ENCODE measurements at regions not wholly inside any gene's neighbourhood (a gene's known extent, or its start where the extent isn't known, plus 50 kb on each side); places are given as distances from the start of the nearest gene placed in this dataset.

DNA sequence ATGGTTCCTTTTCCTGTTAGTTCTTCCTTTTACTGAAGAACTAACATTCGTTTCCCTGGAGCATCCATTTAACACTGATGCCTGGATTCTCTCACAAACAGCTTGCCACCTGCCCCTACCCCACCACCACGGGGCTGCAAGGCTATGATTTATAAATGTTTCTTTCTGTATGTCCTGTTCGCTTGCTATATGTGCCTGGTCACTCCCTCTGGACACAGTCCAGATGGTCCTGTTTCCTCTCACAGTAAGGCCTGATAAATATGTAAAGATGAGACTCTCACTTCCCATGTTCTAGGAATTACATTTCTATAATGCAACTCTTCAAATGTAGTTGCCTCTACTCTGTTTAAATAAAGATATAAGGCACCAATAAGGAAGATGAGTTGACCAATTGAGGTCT, 146.4 kb upstream of the SHB start:
- DNase-seq: no peak
- H3K27me3 ChIP-seq (ENCODE audit: insufficient read depth, low read length, poor library complexity): peaks cover 18% of the 10 kb centered on the region
- WGBS (ENCODE audit: extremely low coverage, insufficient coverage, low lambda C conversion rate): no CpG with 5 or more reads among the region's 3 CpGs

DNA sequence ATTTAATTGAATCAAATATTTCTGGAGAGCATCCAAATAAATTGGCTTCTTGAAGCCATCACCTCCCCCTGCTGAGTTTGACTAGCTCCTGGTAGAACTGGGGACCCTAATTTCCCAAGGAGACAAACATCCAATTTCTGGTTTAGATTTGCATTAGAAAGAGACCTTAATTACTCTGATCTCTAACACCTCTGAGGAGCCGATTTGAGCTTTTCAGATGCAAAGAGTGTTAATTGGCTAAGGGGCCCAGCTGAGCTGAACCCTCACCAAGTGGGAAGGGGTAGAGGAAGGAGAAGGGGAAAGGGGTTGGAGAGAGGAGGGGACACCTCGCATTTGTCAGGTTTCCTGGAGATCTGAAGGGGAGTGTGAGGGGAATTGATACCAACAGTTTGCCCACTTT, 145.4 kb upstream of the SHB start:
- Histone ChIP-seq H4K5ac (ENCODE audit: low read length) (no peak overlapping the region), H4K8ac (ENCODE audit: low read depth, low read length) (no peak overlapping the region), H2AK5ac (ENCODE audit: low read length) (no peak overlapping the region), H3K27ac (ENCODE audit: low read depth, low read length) (no peak overlapping the region), H3K79me2 (ENCODE audit: control insufficient read depth, insufficient read depth, low read length) (no peaks in the 10 kb centered on the region), H3K4me2 (ENCODE audit: low read length) (no peak overlapping the region), H3K36me3 (ENCODE audit: control insufficient read depth, insufficient read depth, low read length) (no peaks in the 10 kb centered on the region), H3K79me1 (ENCODE audit: low read length) (no peaks in the 10 kb centered on the region), H3K56ac (ENCODE audit: low read length) (no peak overlapping the region), H3K9ac (ENCODE audit: low read length) (no peak overlapping the region), H3K4me3 (ENCODE audit: low read length) (no peak overlapping the region), H3K27me3 (ENCODE audit: insufficient read depth, low read length, poor library complexity) (peaks cover 19% of the 10 kb centered on the region), H2BK15ac (replicated peaks; ENCODE audit: low read depth) (no peak overlapping the region), H3K4me1 (ENCODE audit: control insufficient read depth, low read depth, low read length) (peaks cover 17% of the 10 kb centered on the region), H2BK120ac (ENCODE audit: low read depth, low read length) (peak overlapping the region; percentile 67), H2BK5ac (ENCODE audit: low read length) (no peak overlapping the region), H3K4ac (ENCODE audit: low read depth, low read length) (no peak overlapping the region), H3K23ac (ENCODE audit: low read length) (no peak overlapping the region), H3K18ac (ENCODE audit: low read length) (peak overlapping the region; percentile 46)
- WGBS (ENCODE audit: extremely low coverage, insufficient coverage, low lambda C conversion rate): no CpG with 5 or more reads among the region's 2 CpGs
- peak; percentile 77 for DNase-seq

More for the DNA sequence above, 146.4 kb upstream of the SHB start:
- no peak overlapping the region for H3K27ac ChIP-seq (ENCODE audit: low read depth, low read length)
- H3K18ac ChIP-seq (ENCODE audit: low read length): peak overlapping the region; percentile 51
- no peak overlapping the region for H2BK15ac ChIP-seq (replicated peaks; ENCODE audit: low read depth)
- H2BK120ac ChIP-seq (ENCODE audit: low read depth, low read length): no peak overlapping the region
- H3K79me2 ChIP-seq (ENCODE audit: control insufficient read depth, insufficient read depth, low read length): no peaks in the 10 kb centered on the region
- no peak overlapping the region for H4K8ac ChIP-seq (ENCODE audit: low read depth, low read length)
- no peak overlapping the region for H3K9ac ChIP-seq (ENCODE audit: low read length)
- no peak overlapping the region for H2BK5ac ChIP-seq (ENCODE audit: low read length)
- no peak overlapping the region for H3K4ac ChIP-seq (ENCODE audit: low read depth, low read length)
- H3K79me1 ChIP-seq (ENCODE audit: low read length): no peaks in the 10 kb centered on the region
- no peak overlapping the region for H4K5ac ChIP-seq (ENCODE audit: low read length)
- no peaks in the 10 kb centered on the region for H3K36me3 ChIP-seq (ENCODE audit: control insufficient read depth, insufficient read depth, low read length)
- no peak overlapping the region for H3K56ac ChIP-seq (ENCODE audit: low read length)
- no peak overlapping the region for H3K4me3 ChIP-seq (ENCODE audit: low read length)
- peaks cover 17% of the 10 kb centered on the region for H3K4me1 ChIP-seq (ENCODE audit: control insufficient read depth, low read depth, low read length)
- no peak overlapping the region for H2AK5ac ChIP-seq (ENCODE audit: low read length)
- H3K4me2 ChIP-seq (ENCODE audit: low read length): no peak overlapping the region
- H3K23ac ChIP-seq (ENCODE audit: low read length): no peak overlapping the region

DNA sequence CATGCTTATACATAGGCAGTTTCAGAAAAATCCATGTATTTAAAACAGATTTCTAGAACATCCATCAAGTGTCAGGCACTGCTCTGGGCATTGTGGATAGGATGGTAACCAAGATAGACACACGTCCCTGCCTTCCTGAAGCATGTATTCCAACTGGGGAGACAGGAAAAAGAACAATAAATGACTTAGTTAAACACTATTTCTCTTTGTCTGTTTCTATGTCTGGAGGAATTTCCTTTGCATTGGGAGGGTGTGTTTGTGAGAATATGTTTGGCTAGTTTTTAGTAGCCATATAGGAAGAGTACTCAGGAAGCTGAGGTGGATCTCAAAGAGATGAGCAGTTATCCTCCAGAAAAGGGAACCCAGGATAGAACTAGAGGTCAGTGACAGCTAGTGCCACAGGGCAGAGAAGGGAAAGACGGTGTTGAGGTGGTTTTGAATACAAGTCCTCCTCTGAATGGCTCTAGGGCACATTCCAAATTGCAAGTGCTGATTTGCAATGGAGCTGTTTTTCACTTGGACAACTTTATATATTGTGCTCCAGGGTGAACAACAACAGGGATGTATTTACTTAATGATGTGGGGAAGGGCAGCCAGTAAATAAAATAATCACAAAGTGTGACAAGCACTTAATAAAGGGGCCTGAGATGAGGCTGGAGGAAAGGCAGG, 144.7 kb upstream of the SHB start:
- H2AK5ac ChIP-seq (ENCODE audit: low read length): no peak overlapping the region
- WGBS (ENCODE audit: extremely low coverage, insufficient coverage, low lambda C conversion rate): no CpG with 5 or more reads among the region's 2 CpGs
- H3K4me2 ChIP-seq (ENCODE audit: low read length): no peak overlapping the region
- no peak overlapping the region for H3K23ac ChIP-seq (ENCODE audit: low read length)
- H2BK5ac ChIP-seq (ENCODE audit: low read length): no peak overlapping the region
- H2BK120ac ChIP-seq (ENCODE audit: low read depth, low read length): no peak overlapping the region
- no peak overlapping the region for H3K18ac ChIP-seq (ENCODE audit: low read length)
- no peak overlapping the region for H3K4me3 ChIP-seq (ENCODE audit: low read length)
- no peak overlapping the region for H2BK15ac ChIP-seq (replicated peaks; ENCODE audit: low read depth)
- no peak overlapping the region for H3K4ac ChIP-seq (ENCODE audit: low read depth, low read length)
- H4K8ac ChIP-seq (ENCODE audit: low read depth, low read length): no peak overlapping the region
- no peaks in the 10 kb centered on the region for H3K79me1 ChIP-seq (ENCODE audit: low read length)
- H3K56ac ChIP-seq (ENCODE audit: low read length): no peak overlapping the region
- H3K27ac ChIP-seq (ENCODE audit: low read depth, low read length): no peak overlapping the region
- H4K5ac ChIP-seq (ENCODE audit: low read length): no peak overlapping the region
- H3K79me2 ChIP-seq (ENCODE audit: control insufficient read depth, insufficient read depth, low read length): no peaks in the 10 kb centered on the region
- peaks cover 17% of the 10 kb centered on the region for H3K4me1 ChIP-seq (ENCODE audit: control insufficient read depth, low read depth, low read length)
- H3K27me3 ChIP-seq (ENCODE audit: insufficient read depth, low read length, poor library complexity): peaks cover 23% of the 10 kb centered on the region
- DNase-seq: no peak
- no peaks in the 10 kb centered on the region for H3K36me3 ChIP-seq (ENCODE audit: control insufficient read depth, insufficient read depth, low read length)
- H3K9ac ChIP-seq (ENCODE audit: low read length): no peak overlapping the region

DNA sequence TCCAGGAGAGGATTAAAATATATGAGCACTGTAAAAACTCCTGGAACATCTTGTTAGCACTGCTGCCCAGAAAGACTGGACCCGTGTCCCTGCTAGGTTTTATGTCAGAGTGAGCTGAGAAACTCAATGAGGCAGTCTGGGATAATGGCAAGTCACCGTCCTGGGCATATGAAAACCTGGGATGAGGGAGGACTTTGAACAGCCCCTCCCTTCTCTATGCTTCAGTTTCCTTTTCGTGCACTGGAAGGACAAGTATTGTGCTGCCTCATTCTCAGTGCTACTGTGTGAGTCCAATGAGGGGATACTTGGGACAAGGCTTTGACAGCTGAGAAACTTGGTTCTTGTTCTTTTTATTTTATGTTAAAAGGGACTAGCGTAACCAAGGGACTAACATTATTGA, 143.0 kb upstream of the SHB start:
- Histone ChIP-seq H4K8ac (ENCODE audit: low read depth, low read length) (no peak overlapping the region), H3K56ac (ENCODE audit: low read length) (no peak overlapping the region), H3K4ac (ENCODE audit: low read depth, low read length) (no peak overlapping the region), H3K9ac (ENCODE audit: low read length) (no peak overlapping the region), H2BK15ac (replicated peaks; ENCODE audit: low read depth) (no peak overlapping the region), H4K5ac (ENCODE audit: low read length) (no peak overlapping the region), H3K4me2 (ENCODE audit: low read length) (no peak overlapping the region), H3K27ac (ENCODE audit: low read depth, low read length) (no peak overlapping the region), H3K27me3 (ENCODE audit: insufficient read depth, low read length, poor library complexity) (peaks cover 26% of the 10 kb centered on the region), H3K23ac (ENCODE audit: low read length) (no peak overlapping the region), H2BK120ac (ENCODE audit: low read depth, low read length) (peak overlapping the region; percentile 52), H3K4me1 (ENCODE audit: control insufficient read depth, low read depth, low read length) (peaks cover 17% of the 10 kb centered on the region), H3K79me1 (ENCODE audit: low read length) (no peaks in the 10 kb centered on the region), H3K18ac (ENCODE audit: low read length) (no peak overlapping the region), H3K79me2 (ENCODE audit: control insufficient read depth, insufficient read depth, low read length) (no peaks in the 10 kb centered on the region), H2AK5ac (ENCODE audit: low read length) (no peak overlapping the region), H2BK5ac (ENCODE audit: low read length) (no peak overlapping the region), H3K36me3 (ENCODE audit: control insufficient read depth, insufficient read depth, low read length) (no peaks in the 10 kb centered on the region), H3K4me3 (ENCODE audit: low read length) (no peak overlapping the region)
- no CpG with 5 or more reads among the region's 4 CpGs for WGBS (ENCODE audit: extremely low coverage, insufficient coverage, low lambda C conversion rate)
- DNase-seq: no peak

DNA sequence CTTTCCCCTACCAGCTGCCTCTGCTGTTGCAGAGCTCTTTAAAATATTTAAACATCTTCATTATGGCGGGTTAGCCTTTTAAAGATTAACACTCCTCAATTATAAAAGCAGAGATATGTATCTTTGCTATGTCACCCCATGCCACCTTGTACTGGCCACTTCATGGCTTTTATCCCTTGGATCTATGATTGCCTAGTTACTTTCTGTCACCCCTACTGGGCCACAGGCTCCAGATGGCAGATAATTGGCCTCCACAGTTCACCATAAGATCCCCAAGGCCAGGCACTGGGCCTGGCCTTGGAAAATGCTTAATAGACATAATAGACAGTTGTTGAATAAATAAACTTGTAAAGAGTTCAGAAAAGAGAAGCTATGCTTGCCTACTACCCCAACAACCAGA, 142.0 kb upstream of the SHB start:
- Histone ChIP-seq H3K36me3 (ENCODE audit: control insufficient read depth, insufficient read depth, low read length) (no peaks in the 10 kb centered on the region), H4K5ac (ENCODE audit: low read length) (no peak overlapping the region), H3K18ac (ENCODE audit: low read length) (no peak overlapping the region), H2AK5ac (ENCODE audit: low read length) (no peak overlapping the region), H3K79me2 (ENCODE audit: control insufficient read depth, insufficient read depth, low read length) (no peaks in the 10 kb centered on the region), H3K27ac (ENCODE audit: low read depth, low read length) (no peak overlapping the region), H3K4ac (ENCODE audit: low read depth, low read length) (no peak overlapping the region), H3K4me2 (ENCODE audit: low read length) (no peak overlapping the region), H3K56ac (ENCODE audit: low read length) (no peak overlapping the region), H4K8ac (ENCODE audit: low read depth, low read length) (no peak overlapping the region), H2BK15ac (replicated peaks; ENCODE audit: low read depth) (no peak overlapping the region), H2BK5ac (ENCODE audit: low read length) (no peak overlapping the region), H3K4me3 (ENCODE audit: low read length) (no peak overlapping the region), H3K23ac (ENCODE audit: low read length) (no peak overlapping the region), H3K4me1 (ENCODE audit: control insufficient read depth, low read depth, low read length) (peaks cover 17% of the 10 kb centered on the region), H3K27me3 (ENCODE audit: insufficient read depth, low read length, poor library complexity) (peaks cover 26% of the 10 kb centered on the region), H3K79me1 (ENCODE audit: low read length) (no peaks in the 10 kb centered on the region), H2BK120ac (ENCODE audit: low read depth, low read length) (no peak overlapping the region), H3K9ac (ENCODE audit: low read length) (no peak overlapping the region)
- peak; percentile 32 for DNase-seq
- no CpG with 5 or more reads among the region's 1 CpG for WGBS (ENCODE audit: extremely low coverage, insufficient coverage, low lambda C conversion rate)

All from mesendoderm (in vitro differentiated cells).